HCT116 (cell line): ENCODE measurements at regions not wholly inside any gene's neighbourhood (a gene's known extent, or its start where the extent isn't known, plus 50 kb on each side); places are given as distances from the start of the nearest gene placed in this dataset.

Experiments
- ATAC-seq: fragments of 200-7000 bp; cut with Tn5 transposase; 2 replicates; pipeline ENCODE4 v1.9.1; 2020; ENCODE audit warnings: mild to moderate bottlenecking, moderate library complexity
- BruUV-seq: library from RNA; stranded (reverse); fragments of 400-500 nt; replicated peaks from 2 replicates; lab custom pipeline; 2021; lab: Mats Ljungman, UMichigan
- CTCF ChIA-PET: fragments of 300-600 bp; sonication (Branson Sonifier 250); formaldehyde crosslinking; loops from one replicate; lab custom pipeline; 2021; ENCODE audit warnings: antibody characterized with exemption; lab: Charles Lee
- POLR2A ChIA-PET: fragments of 300-600, 350-600 bp; sonication (Branson Sonifier 250); formaldehyde crosslinking; loops from one replicate; lab custom pipeline; 2021; ENCODE audit warnings: antibody characterized with exemption; lab: Charles Lee
- RAD21 ChIA-PET, 2 experiments: fragments of 300-600 bp; sonication (Branson Sonifier 250); formaldehyde crosslinking; loops; one replicate each; lab custom pipeline; 2023; ENCODE audit warnings: low total read pairs in 2 of 2; ENCODE audit not compliant: uncharacterized antibody in 2 of 2, unreplicated experiment in 2 of 2, low non-redundant PET in 1 of 2; lab: Charles Lee
- DNase-seq: peaks from one replicate; pipeline ENCODE4 v3.0.0-alpha.2; 2010; ENCODE audit warnings: low read depth, low spot score
- H2AFZ ChIP-seq: fragments of 200-600 bp; shearing (Covaris generic), sonication (generic); 2 replicates; pipeline ENCODE4 v1.6.1; 2017; ENCODE audit warnings: low read depth, mixed run types, mixed read lengths, antibody characterized with exemption, low read length; ENCODE audit not compliant: poor library complexity, severe bottlenecking
- H3K27ac ChIP-seq: 2 replicates; pipeline ENCODE4 v1.5.1; 2012; ENCODE audit warnings: low read depth, low read length
- H3K27me3 ChIP-seq: fragments of 200-600 bp; sonication (generic); 2 replicates; pipeline ENCODE4 v1.6.1; 2016; ENCODE audit warnings: mixed run types, low read length, mixed read lengths; ENCODE audit not compliant: insufficient read depth
- H3K36me3 ChIP-seq, 2 experiments: fragments of 200-500 bp in 1 of 2; fragments of 200-600 bp in 1 of 2; sonication (Bioruptor generic) in 1 of 2; sonication (generic) in 1 of 2; 2 replicates each; pipeline versions ENCODE4 v1.5.1 to v1.6.1; 2014 to 2016; ENCODE audit warnings: low read length in 2 of 2, inconsistent platforms in 1 of 2, mixed read lengths in 1 of 2, mixed run types in 1 of 2; ENCODE audit not compliant: insufficient read depth in 2 of 2, control insufficient read depth in 1 of 2
- H3K4me1 ChIP-seq, 2 experiments: fragments of 200-600 bp in 1 of 2; sonication (generic) in 1 of 2; 2 replicates each; pipeline versions ENCODE4 v1.5.1 to v1.6.1; 2012 to 2017; ENCODE audit warnings: low read length in 2 of 2, inconsistent platforms in 1 of 2, mild to moderate bottlenecking in 1 of 2, mixed read lengths in 1 of 2, mixed run types in 1 of 2, moderate library complexity in 1 of 2; ENCODE audit not compliant: insufficient read depth in 2 of 2, control insufficient read depth in 1 of 2
- H3K4me2 ChIP-seq: fragments of 200-600 bp; sonication (generic); 2 replicates; pipeline ENCODE4 v1.6.1; 2017; ENCODE audit warnings: mixed run types, low read length, mixed read lengths
- H3K4me3 ChIP-seq, 2 experiments: fragments of 200-600 bp in 1 of 2; sonication (generic) in 1 of 2; replicated peaks in 1 of 2; 2 replicates each; pipeline ENCODE4 v1.5.1; 2011 to 2016; ENCODE audit warnings: low read length in 2 of 2, control low read depth in 1 of 2, low read depth in 1 of 2, mild to moderate bottlenecking in 1 of 2, mixed read lengths in 1 of 2, mixed run types in 1 of 2
- H3K79me2 ChIP-seq: fragments of 200-600 bp; sonication (generic); 2 replicates; pipeline ENCODE4 v1.6.1; 2017; ENCODE audit warnings: mild to moderate bottlenecking, mixed run types, low read length, moderate library complexity, mixed read lengths; ENCODE audit not compliant: insufficient read depth
- H3K9ac ChIP-seq: fragments of 200-600 bp; sonication (generic); 2 replicates; pipeline ENCODE4 v1.6.1; 2016; ENCODE audit warnings: low read length, mixed read lengths
- H3K9me2 ChIP-seq: fragments of 200-600 bp; sonication (generic), shearing (Covaris generic); 2 replicates; pipeline ENCODE4 v1.6.1; 2017; ENCODE audit warnings: mixed run types, mild to moderate bottlenecking, moderate library complexity; ENCODE audit not compliant: insufficient read depth
- H3K9me3 ChIP-seq, 2 experiments: fragments of 200-500 bp in 1 of 2; fragments of 200-600 bp in 1 of 2; sonication (Bioruptor generic) in 1 of 2; sonication (generic) in 1 of 2; 2 replicates each; pipeline ENCODE4 v1.6.1; 2014 to 2017; ENCODE audit warnings: low read length in 2 of 2, mixed read lengths in 2 of 2, inconsistent platforms in 1 of 2, low read depth in 1 of 2, mild to moderate bottlenecking in 1 of 2, mixed run types in 1 of 2, moderate library complexity in 1 of 2; ENCODE audit not compliant: control insufficient read depth in 1 of 2, insufficient read depth in 1 of 2
- H4K20me1 ChIP-seq: fragments of 200-600 bp; sonication (generic), shearing (Covaris generic); 2 replicates; pipeline ENCODE4 v1.6.1; 2017; ENCODE audit warnings: mixed run types, mild to moderate bottlenecking, moderate library complexity; ENCODE audit not compliant: insufficient read depth
- CBX3 ChIP-seq: IDR thresholded peaks from 2 replicates; pipeline ENCODE4 v1.6.1; 2012; ENCODE audit warnings: low read depth
- CEBPB ChIP-seq: IDR thresholded peaks from 2 replicates; pipeline ENCODE4 v1.6.1; 2012; ENCODE audit warnings: low read depth
- EZH2phosphoT487 ChIP-seq: fragments of 200-600 bp; IDR thresholded peaks from 2 replicates; pipeline ENCODE4 v1.6.1; 2018; ENCODE audit warnings: antibody characterized with exemption, borderline replicate concordance
- JUND ChIP-seq: IDR thresholded peaks from 2 replicates; pipeline ENCODE4 v1.6.1; 2012
- MAX ChIP-seq: IDR thresholded peaks from 2 replicates; pipeline ENCODE4 v1.6.1; 2012
- SP1 ChIP-seq: IDR thresholded peaks from 2 replicates; pipeline ENCODE4 v1.6.1; 2012; ENCODE audit warnings: low read depth
- YY1 ChIP-seq: IDR thresholded peaks from 2 replicates; pipeline ENCODE4 v1.6.1; 2011; ENCODE audit warnings: low read length, low read depth, moderate library complexity, mild to moderate bottlenecking; ENCODE audit not compliant: insufficient replicate concordance; ENCODE audit errors: extremely low read depth
- intact Hi-C: fragments of 100-400 bp; cut with micrococcal nuclease; formaldehyde crosslinking; loops from 2 replicates; pipeline ENCODE4 v1.10.0; 2022

DNA sequence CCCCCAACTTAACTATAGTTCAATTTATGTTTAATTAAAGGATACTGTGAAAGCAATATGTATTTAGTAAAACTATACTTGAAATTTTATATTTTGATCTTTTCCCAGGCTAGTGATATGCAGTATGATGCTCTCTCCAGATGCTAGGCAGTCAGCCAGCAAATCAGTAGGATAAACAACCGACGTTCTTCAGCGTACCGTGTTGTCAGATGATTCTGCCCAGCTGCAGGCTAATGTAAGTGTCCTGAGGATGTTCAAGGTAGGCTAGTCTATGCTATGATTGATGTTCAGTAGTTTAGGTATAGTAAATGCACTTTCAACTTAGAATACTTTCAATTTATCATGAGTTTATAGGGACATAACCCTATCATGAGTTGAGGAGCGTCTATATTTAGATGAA is 762.6 kb downstream of the MRPL39 start:
- intact Hi-C loops, result no loop called here
- Histone ChIP-seq H3K9ac (no peak overlapping the region), H3K4me1 (no peaks in the 10 kb centered on the region), H2AFZ (no peak overlapping the region), H3K27me3 (no peaks in the 10 kb centered on the region), H3K4me2 (no peak overlapping the region), H3K9me2 (no peaks in the 10 kb centered on the region), H3K9me3 (peaks cover 0 to 7% of the 10 kb centered on the region in 2 experiments; a peak in 2 of 4 replicates), H3K4me3 (no peak overlapping the region), H4K20me1 (no peaks in the 10 kb centered on the region), H3K79me2 (no peaks in the 10 kb centered on the region), H3K36me3 (no peaks in the 10 kb centered on the region), H3K27ac (no peak overlapping the region)
- no TSS peak for BruUV-seq
- CTCF ChIA-PET, result no interaction called here
- RAD21 ChIA-PET, result no interaction called here
- ATAC-seq, result no peak
- no peak for TF ChIP-seq EZH2phosphoT487
- DNase-seq, result no peak
- POLR2A ChIA-PET, result no interaction called here

- ChIA-PET POLR2A (no interaction called here), RAD21 (no interaction called here), CTCF (no interaction called here)
- Histone ChIP-seq H2AFZ (no peak overlapping the region), H3K4me2 (no peak overlapping the region), H3K36me3 (no peaks in the 10 kb centered on the region), H3K4me3 (no peak overlapping the region), H3K9me2 (no peaks in the 10 kb centered on the region), H3K27me3 (no peaks in the 10 kb centered on the region), H3K27ac (no peak overlapping the region), H3K9ac (no peak overlapping the region), H4K20me1 (no peaks in the 10 kb centered on the region), H3K4me1 (no peaks in the 10 kb centered on the region), H3K9me3 (peaks cover 3 to 10% of the 10 kb centered on the region in 2 experiments; a peak in 2 of 4 replicates), H3K79me2 (no peaks in the 10 kb centered on the region)
- TF ChIP-seq CEBPB, result no peak
- TF ChIP-seq EZH2phosphoT487, result no peak
- no peak for TF ChIP-seq CBX3
- no peak for TF ChIP-seq SP1
- TF ChIP-seq YY1, result no peak
- no peak for TF ChIP-seq MAX
- no peak for TF ChIP-seq JUND
- DNase-seq (no peak), ATAC-seq (no peak)
- no TSS peak for BruUV-seq
- intact Hi-C loops, result no loop called here
Measured at GRCh38 chr21:24840287-24840686, 767.0 kb downstream of the MRPL39 start.
